Upper lobe of left lung (tissue), 6 donors: ENCODE measurements at regions not wholly inside any gene's neighbourhood (a gene's known extent, or its start where the extent isn't known, plus 50 kb on each side); places are given as distances from the start of the nearest gene placed in this dataset.

Experiments used
- ATAC-seq, 2 donors: fragments of 200-7000 bp; cut with Tn5 transposase; one replicate each; pipeline ENCODE4 v1.9.1; 2022; ENCODE audit warnings: mild to moderate bottlenecking in 2 of 2, moderate library complexity in 2 of 2; ENCODE audit not compliant: low FRiP score in 2 of 2
- DNase-seq, 2 donors: peaks; one replicate each; pipeline ENCODE4 v3.0.0-alpha.2; 2019 to 2020
- H3K27ac ChIP-seq, 4 donors: fragments of 200-600 bp; sonication (generic); one replicate each; pipeline ENCODE4 v1.5.1; 2016 to 2019
- H3K27me3 ChIP-seq, 4 donors: fragments of 200-600 bp; sonication (generic); one replicate each; pipeline ENCODE4 v1.5.1; 2017 to 2019
- H3K36me3 ChIP-seq, 4 donors: fragments of 200-600 bp; sonication (generic); one replicate each; pipeline ENCODE4 v1.5.1; 2016 to 2019
- H3K4me1 ChIP-seq, 4 donors: fragments of 200-600 bp; sonication (generic); one replicate each; pipeline ENCODE4 v1.5.1; 2018 to 2019
- H3K4me3 ChIP-seq, 4 donors: fragments of 200-600 bp; sonication (generic); one replicate each; pipeline ENCODE4 v1.5.1; 2017 to 2019; ENCODE audit warnings: mild to moderate bottlenecking in 2 of 4, moderate library complexity in 1 of 4
- H3K9me3 ChIP-seq, 4 donors: fragments of 200-600 bp; sonication (generic); one replicate each; pipeline ENCODE4 v1.5.1; 2018 to 2019
- CTCF ChIP-seq, 6 experiments: fragments of 450-650 bp in 4 of 6; fragments of 200-600 bp in 2 of 6; sonication (generic) in 2 of 6; IDR thresholded peaks; one replicate each; pipeline ENCODE4 v1.5.1; 2016 to 2019; ENCODE audit warnings: antibody characterized with exemption in 6 of 6
- EP300 ChIP-seq, 4 donors: sonication (generic); formaldehyde crosslinking; IDR thresholded peaks; one replicate each; pipeline ENCODE4 v1.5.1; 2017; ENCODE audit warnings: antibody characterized with exemption in 4 of 4, control low read depth in 2 of 4
- POLR2A ChIP-seq, 4 donors: fragments of 450-650 bp; IDR thresholded peaks; one replicate each; pipeline ENCODE4 v1.5.1; 2016 to 2017; ENCODE audit warnings: antibody characterized with exemption in 4 of 4, mild to moderate bottlenecking in 2 of 4
- POLR2AphosphoS5 ChIP-seq, 2 donors: sonication (generic); formaldehyde crosslinking; IDR thresholded peaks; one replicate each; pipeline ENCODE4 v1.5.1; 2017; ENCODE audit warnings: antibody characterized with exemption in 2 of 2
- WGBS, 2 donors: methylation state at CpG; one replicate each; pipeline ENCODE4 v1.1.5; 2017 to 2018; 5-methylcytosine and 5-hydroxymethylcytosine counted together
- donor health status: DM: no; HTN: no; CAD: no; lungs with moderate emphysema.
- donor health status: DM: no; HTN: yes; CAD: no; lungs with severe emphysema.

- Histone ChIP-seq H3K27ac (no peak overlapping the region), H3K4me3 (no peak overlapping the region), H3K9me3 (no peaks in the 10 kb centered on the region), H3K36me3 (no peaks in the 10 kb centered on the region), H3K27me3 (no peaks in the 10 kb centered on the region), H3K4me1 (no peaks in the 10 kb centered on the region)
- DNase-seq (no peak), ATAC-seq (no peak)
- no peak for TF ChIP-seq CTCF (IDR thresholded peaks at IDR 0.05)
- TF ChIP-seq POLR2AphosphoS5 (IDR thresholded peaks at IDR 0.05) = no peak
- no peak for TF ChIP-seq EP300 (IDR thresholded peaks at IDR 0.05)
- no peak for TF ChIP-seq POLR2A (IDR thresholded peaks at IDR 0.05)
- WGBS, 2 donors = 83 to 86% methylated on average over 2 of the region's 2 CpGs
Measured at GRCh38 chr11:127649071-127649470, 648.5 kb upstream of the KIRREL3 start.

GRCh38 chr11:127648583-127648982 is 648.0 kb upstream of the KIRREL3 start:
- H3K4me1 ChIP-seq = no peaks in the 10 kb centered on the region
- no peak overlapping the region for H3K4me3 ChIP-seq
- no peaks in the 10 kb centered on the region for H3K9me3 ChIP-seq
- no peak overlapping the region for H3K27ac ChIP-seq
- no peaks in the 10 kb centered on the region for H3K36me3 ChIP-seq
- DNase-seq = no peak
- ATAC-seq = no peak
- no peaks in the 10 kb centered on the region for H3K27me3 ChIP-seq
- TF ChIP-seq POLR2A (IDR thresholded peaks at IDR 0.05) (no peak), EP300 (IDR thresholded peaks at IDR 0.05) (no peak), POLR2AphosphoS5 (IDR thresholded peaks at IDR 0.05) (no peak), CTCF (IDR thresholded peaks at IDR 0.05) (no peak)

- no peak for TF ChIP-seq POLR2AphosphoS5 (IDR thresholded peaks at IDR 0.05)
- TF ChIP-seq CTCF (IDR thresholded peaks at IDR 0.05) = no peak
- TF ChIP-seq POLR2A (IDR thresholded peaks at IDR 0.05) = no peak
- no peak for TF ChIP-seq EP300 (IDR thresholded peaks at IDR 0.05)
- Histone ChIP-seq H3K9me3 (no peaks in the 10 kb centered on the region), H3K27ac (no peak overlapping the region), H3K27me3 (no peaks in the 10 kb centered on the region), H3K4me1 (no peaks in the 10 kb centered on the region), H3K36me3 (no peaks in the 10 kb centered on the region), H3K4me3 (no peak overlapping the region)
- no peak for ATAC-seq
- no peak for DNase-seq
- WGBS, 2 donors = 94% methylated on average over 4 of the region's 4 CpGs
Measured at GRCh38 chr11:127644366-127644765, 643.8 kb upstream of the KIRREL3 start.

- Histone ChIP-seq H3K36me3 (no peaks in the 10 kb centered on the region), H3K9me3 (no peaks in the 10 kb centered on the region), H3K4me1 (no peaks in the 10 kb centered on the region), H3K27ac (no peak overlapping the region), H3K4me3 (no peak overlapping the region), H3K27me3 (no peaks in the 10 kb centered on the region)
- no peak for TF ChIP-seq POLR2A (IDR thresholded peaks at IDR 0.05)
- TF ChIP-seq EP300 (IDR thresholded peaks at IDR 0.05) = no peak
- DNase-seq (no peak), ATAC-seq (no peak)
- 55 to 61% methylated on average over 3 to 5 of the region's 5 CpGs for WGBS, 2 donors
Measured at GRCh38 chr11:127643268-127644058, 642.9 kb upstream of the KIRREL3 start.

- no peak for TF ChIP-seq POLR2AphosphoS5 (IDR thresholded peaks at IDR 0.05)
- TF ChIP-seq POLR2A (IDR thresholded peaks at IDR 0.05) = no peak
- TF ChIP-seq CTCF (IDR thresholded peaks at IDR 0.05) = no peak
- TF ChIP-seq EP300 (IDR thresholded peaks at IDR 0.05) = no peak
- WGBS, 2 donors = 93 to 96% methylated on average over 1 of the region's 1 CpG
Measured at GRCh38 chr11:127640561-127641451, 640.2 kb upstream of the KIRREL3 start.

More at GRCh38 chr11:127640561-127641451, 640.2 kb upstream of the KIRREL3 start:
- DNase-seq (no peak), ATAC-seq (no peak)
- no peak overlapping the region for H3K27ac ChIP-seq
- no peaks in the 10 kb centered on the region for H3K27me3 ChIP-seq
- no peaks in the 10 kb centered on the region for H3K9me3 ChIP-seq
- no peak overlapping the region for H3K4me3 ChIP-seq
- H3K4me1 ChIP-seq = no peaks in the 10 kb centered on the region
- no peaks in the 10 kb centered on the region for H3K36me3 ChIP-seq
